NCI-H446 treated with DMSO at 0.1 percent for 48 hours (cell line): ENCODE measurements at regions not wholly inside any gene's neighbourhood (a gene's known extent, or its start where the extent isn't known, plus 50 kb on each side); places are given as distances from the start of the nearest gene placed in this dataset.
"Not testable (repeated sequence)": the region's sequence is repeated elsewhere in the genome, so short reads cannot be mapped to it uniquely, and the experiment has no call there.

ENCODE experiments used
- DNase-seq: peaks from one replicate; lab custom pipeline; 2025; lab: John Stamatoyannopoulos, UW

DNA sequence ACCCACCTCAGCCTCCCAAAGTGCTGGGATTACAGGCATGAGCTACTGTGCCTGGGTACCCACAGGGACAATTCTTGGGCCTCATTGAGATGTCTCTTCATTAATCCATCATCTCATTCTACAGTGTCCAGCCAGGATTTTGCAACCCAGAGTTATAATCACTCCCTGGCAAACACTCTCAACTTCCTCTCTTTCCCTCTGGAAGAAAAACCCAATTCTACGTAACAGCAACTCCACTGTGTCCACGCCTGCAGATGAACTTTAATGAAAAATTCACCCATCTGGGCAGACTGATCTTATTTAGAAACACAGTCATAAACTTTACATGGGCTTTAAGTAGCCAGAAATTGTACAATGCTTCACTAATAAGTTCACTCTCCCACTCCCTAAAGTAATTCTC, 90.1 kb upstream of the ABCC4 start:
- DNase-seq, result no peak

DNA sequence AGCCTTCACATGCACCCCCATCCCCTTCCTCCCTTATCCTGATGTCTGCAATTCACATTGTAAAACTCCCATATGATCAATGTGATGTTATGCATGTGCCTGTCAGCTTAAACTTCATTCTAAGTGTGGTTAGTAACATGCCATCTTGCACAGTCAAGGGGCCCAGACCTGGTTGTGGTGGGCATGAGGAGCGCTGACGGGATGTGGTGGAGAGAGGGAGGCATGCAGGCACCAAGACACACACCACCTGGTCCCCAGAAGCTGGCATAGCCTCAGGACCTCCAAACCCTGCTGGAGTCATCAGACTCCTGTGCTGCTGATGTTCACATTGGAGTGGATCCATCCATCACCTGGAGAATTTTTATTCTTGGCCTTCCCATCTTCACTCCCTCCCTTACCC, 90.5 kb upstream of the ABCC4 start:
- DNase-seq, result no peak

DNA sequence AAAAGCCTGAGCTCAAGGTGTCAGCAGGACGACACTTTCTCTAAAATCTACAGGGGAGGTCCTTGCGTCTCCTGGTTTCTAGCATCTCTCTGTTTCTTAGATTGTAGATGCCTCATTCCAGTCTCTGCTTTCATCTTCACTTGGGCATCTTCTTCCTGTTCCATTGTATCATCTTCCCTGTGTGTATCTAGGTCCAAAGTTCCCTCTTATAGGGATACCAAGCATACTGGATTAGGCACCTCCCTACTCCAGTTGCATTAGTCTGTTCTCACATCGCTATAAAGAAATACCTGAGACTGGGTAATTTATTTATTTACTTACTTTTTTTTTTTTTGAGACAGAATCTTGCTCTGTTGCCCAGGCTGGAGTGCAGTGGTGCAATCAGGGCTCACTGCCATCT, 91.3 kb upstream of the ABCC4 start:
- DNase-seq, result no peak

DNA sequence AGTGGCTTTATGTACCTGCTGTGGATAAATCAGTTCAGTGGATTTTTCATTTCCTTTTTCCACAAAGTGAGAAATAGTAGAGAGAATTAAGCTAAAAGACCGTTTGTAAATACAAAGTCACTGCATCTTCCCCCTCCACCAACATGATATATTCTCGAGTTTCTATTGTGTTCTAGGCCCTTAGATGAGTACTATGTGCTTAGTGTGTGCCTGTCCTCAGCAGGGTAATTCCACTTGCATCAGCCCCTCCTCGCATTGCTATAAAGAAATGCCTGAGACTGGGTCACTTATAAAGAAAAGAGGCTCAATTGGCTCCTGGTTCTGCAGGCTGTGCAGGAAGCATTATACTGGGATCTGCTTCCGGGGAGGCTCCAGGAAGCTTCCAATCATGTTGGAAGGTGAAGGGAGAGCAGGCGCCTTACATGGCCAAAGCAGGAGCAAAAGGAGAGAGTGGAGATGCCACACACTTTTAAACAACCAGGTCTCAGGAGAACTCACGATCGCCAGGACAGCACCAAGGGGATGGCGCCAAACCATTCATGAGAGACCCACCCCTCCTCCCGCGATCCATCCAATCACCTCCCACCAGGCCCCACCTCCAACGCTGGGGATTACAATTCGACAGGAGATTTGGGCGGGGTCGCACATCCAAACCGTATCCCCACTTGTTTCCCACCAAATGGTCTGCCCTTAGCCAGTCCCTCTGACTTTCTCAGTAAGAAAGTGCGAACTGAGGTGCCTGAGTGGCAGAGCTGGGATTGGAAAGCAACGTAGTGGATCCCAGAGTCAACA, 102.3 kb upstream of the ABCC4 start:
- no peak for DNase-seq

DNA sequence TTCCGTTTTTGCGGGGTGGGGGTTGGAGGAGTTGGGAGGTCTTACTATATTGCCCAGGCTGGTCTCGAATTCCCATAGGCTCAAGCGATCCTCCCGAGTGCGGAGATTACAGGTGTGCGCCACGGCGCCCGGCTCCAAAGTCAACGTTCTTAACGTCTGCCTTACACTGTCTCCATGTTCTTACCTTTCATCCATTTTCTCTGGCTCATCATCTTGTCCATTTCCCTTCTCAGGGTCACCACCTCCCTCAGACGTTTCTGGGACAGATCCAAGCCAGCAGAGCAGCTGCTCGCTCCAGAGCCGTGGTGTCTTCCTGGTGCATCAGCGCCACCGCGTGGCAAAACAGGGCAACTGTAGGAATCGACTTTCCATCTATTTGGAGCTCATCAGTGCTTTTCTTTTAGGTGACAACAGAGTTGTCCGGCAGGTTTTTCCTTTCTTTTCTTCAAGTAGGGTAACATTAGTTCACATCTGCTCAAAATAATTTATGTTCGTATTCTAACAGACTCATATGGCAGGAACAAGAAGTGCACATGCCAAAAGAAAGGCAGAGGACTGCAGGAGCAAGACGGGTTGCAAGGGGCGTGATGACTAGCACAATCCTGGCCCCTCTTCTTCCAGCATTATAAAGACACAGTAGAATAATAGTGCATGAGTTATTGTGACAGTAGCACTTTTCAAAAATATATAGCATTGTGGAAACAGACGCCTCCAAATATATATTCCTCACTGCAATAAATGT, 103.1 kb upstream of the ABCC4 start:
- DNase-seq, result no peak

DNA sequence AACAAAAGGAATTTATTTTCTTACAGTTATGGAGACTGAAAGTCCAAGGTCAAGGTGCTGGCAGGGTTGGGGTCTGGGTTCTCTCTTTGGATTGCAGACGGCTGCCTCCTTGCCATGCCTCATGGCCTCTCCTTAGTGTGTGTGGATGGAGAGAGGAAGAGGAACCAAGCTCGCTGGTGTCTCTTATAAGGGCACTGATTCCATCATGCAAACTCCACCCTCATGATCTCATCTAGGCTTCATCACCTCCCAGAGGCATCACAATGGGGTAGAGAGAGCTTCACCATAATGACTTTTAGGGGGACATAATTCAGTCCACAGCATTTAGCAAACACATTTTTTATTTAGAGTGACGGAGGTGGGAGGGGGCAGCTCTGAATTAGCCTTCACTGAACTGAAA, 104.9 kb upstream of the ABCC4 start:
- DNase-seq, result no peak

DNA sequence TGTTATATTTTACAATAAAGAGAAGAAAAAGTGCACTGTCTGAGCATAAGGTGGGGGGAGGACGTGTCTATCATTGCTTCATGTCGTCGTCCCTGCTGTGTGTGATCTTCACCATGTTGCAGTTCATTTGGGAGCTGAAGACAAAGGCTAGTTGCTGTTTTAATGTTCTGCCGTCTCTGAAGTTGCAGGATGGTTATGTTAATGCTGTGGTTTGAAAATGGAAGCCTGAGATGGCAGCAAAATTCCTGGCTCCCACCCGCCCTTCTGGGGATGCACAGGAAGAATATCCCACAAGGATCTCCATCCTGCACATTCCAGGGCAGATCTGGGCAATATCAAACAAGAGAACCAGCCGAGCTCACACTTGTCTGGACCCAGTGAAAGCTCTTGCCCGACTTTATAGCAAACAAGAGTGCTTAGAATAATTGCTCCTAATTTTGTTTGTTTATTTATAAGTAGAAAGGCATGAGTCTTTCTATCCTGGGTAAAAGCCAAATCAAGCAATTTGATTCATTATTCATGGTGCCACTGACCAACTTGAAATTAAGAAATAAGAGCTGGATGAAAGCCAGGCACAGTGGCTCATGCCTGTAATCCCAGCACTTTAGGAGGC, 110.3 kb upstream of the ABCC4 start:
- DNase-seq, result no peak

DNA sequence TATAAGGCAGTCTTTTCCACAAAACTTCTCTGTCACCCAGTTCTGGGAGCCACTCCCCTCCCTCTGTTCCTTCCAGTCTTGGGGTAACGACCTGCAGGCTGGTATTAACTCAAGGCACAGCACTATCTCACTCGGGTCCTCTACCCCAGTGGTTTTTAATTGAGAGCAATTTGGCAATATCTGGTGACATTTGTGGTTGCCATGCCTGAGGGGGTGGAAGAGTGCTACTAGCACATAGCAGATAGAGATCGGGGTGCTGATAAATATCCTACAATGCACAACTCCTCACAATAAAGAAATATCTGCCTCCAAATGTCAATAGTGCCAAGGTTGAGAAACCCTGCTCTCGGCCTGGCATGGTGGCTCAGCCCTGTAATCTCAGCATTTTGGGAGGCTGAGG, 117.7 kb upstream of the ABCC4 start:
- DNase-seq, result no peak

DNA sequence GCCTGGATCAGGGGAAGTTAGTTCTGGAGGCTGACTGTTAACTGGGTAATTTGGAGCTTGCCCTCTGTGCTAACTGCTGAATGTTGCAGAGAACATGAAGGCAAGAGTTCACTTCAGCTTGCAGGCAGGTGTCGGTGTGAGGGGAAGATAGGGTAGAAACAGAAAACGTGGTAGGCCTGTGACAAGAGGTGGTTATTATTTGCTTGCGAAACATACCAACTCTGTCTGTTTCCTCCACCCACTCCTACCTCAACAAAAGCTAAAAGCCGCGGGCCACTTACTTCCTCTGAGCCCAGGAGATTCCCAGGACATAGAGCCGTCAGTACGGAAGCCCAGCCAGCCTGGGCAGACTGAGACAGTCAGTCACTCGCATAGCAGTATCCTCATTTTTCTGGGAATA, 119.2 kb upstream of the ABCC4 start:
- DNase-seq, result no peak

DNA sequence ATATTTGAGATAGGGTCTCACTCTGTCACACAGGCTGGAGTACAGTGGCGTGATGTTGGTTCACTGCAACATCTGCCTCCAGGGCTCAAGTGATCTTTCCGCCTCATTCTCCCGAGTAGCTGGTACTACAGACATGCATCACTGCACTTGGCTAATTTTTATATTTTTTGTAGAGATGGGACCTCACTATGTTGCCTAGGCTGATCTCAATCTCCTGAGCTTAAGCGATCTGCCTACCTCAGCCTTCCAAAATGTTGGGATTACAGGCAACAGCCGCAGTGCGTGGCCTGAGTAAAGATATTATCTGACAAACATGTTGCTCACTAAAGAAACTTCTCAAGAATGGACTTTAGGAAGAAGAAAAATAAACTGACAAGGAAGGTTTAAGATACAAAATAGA, 125.4 kb upstream of the ABCC4 start:
- no peak for DNase-seq

DNA sequence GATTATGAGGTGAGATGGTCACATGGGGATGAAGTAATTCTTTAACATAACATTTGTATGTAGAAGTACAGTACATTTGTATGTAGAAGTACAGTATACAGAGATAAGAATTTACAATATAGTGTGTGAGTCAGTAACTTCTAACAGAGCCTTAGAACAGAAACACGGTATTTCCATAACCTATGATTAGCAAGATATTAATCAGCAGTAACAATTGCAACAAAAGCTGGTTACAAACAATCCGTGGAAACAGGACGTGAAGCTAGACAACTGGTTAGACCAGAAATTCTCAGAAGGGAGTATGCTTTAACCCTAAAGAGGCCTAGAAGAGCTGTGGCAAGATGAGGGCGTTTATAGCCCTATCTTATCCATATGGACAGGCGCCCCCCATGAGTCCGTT, 122.0 kb upstream of the CLDN10 start:
- DNase-seq, result not testable (repeated sequence)

DNA sequence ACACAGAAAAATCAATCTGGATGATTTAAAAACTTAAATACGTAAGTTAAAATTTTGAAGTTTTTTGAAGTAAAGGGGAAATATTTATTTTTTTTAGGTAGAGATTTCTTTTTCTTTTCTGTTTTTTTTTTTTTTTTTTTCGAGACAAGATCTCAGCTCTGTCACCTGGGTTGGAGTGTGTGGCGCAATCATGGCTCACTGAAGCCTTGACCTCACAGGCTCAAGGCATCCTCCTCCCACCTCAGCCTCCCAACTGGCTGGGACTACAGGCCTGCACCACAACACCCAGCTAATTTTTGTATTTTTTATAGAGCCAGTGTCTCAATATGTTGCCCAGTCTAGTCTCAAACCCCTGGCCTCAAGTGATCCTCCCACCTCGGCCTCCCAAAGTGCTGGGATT, 120.4 kb upstream of the CLDN10 start:
- DNase-seq, result no peak

DNA sequence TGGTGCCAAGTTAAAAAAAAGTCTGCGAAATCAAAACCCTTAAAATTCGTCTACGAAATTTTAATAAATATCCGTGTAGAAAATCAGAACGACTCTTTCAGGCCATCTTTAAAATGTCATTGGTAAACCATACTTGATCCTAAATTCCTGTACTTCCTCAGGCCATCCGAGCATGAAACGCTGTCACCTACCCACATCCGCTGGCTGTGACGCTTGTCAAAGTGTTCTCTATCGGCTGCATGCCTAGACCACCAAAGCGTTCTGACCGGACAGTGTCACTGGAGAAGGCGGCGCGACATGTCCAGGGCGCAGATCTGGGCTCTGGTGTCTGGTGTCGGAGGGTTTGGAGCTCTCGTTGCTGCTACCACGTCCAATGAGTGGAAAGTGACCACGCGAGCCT, 119.0 kb upstream of the CLDN10 start:
- no peak for DNase-seq

DNA sequence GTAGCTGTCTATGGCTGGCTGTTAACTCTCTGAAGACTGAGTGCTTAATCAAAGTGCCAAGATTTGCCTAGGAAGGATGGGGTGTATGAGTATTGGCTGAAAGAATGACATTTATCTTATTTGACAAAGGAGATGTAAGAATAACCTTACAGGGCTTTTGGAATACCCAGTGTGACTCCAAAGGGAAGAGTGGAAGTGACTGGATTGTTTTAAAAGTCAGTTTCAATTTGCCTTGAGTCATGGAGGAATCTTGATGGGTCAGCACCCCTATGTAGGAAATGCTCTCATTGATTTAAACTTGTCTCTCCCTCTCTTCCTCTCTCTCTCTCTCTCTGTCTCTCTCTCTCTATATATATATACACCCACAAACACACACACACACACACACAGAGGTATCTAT, 118.4 kb upstream of the CLDN10 start:
- no peak for DNase-seq

DNA sequence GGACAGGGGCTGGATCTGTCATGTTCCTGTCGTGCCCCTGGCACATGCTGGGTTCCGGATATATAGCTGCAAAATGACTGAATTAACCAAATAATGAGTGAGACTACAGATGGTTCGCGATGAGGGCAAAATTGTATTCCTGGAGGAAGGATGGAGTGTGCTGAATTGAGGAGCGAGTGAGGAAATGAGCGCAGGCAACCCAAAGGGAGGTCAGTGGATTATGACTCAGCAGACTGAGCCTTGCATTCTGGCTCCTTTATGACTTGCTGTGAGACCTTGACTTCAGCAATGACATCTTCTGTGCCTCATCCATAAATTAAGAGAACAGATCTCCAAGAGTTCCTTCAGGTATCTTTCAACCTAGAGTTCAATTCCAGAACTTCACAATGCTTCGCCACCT, 115.0 kb upstream of the CLDN10 start:
- no peak for DNase-seq

DNA sequence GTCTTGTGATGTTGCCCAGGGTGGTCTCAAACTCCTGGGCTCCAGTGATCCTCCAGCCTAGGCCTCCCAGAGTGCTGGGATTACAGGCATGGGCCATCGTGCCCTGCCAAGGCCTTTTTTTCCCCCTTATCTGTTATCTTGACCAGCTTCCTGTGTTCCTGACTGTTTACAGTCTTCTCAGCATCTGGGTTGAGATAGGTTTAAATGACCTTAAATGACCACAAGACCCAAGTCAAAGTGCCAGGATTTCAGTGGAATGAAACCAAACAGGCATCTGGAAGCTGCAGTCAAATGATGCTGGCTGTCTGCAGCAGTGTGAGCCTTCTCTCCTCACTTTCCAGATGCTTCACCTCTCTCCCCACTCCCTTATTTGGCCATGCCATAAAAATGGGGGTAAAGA, 114.2 kb upstream of the CLDN10 start:
- DNase-seq, result no peak

DNA sequence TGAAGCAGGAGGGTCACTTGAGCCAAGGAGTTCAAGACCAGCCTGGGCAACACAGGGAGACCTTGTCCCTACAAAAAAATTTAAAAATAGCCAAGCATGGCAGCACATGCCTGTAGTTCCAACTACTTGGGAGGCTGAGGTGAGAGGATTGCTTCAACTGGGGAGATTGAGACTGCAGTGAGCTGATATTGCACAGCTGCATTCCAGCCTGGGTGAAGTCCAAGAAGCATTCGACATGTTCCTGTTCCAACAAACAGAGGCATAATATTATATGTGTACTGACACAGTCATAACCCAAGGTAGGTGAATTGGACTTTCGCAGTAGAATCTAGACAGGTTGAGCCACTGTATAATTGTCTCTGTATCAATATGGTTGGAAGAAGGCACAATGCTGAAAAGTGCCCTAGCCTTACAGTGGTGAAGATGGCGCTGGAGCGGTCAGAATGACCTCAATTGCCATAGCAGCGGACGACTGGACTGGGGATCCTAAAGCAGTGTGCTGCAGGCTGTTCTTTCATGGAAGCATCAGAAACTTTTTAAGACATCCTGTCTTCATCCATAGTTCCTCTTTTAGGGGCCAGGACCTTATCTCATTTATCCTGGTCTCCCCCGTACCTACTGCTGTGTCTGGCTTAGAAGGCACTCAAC, 112.0 kb upstream of the CLDN10 start:
- no peak for DNase-seq

DNA sequence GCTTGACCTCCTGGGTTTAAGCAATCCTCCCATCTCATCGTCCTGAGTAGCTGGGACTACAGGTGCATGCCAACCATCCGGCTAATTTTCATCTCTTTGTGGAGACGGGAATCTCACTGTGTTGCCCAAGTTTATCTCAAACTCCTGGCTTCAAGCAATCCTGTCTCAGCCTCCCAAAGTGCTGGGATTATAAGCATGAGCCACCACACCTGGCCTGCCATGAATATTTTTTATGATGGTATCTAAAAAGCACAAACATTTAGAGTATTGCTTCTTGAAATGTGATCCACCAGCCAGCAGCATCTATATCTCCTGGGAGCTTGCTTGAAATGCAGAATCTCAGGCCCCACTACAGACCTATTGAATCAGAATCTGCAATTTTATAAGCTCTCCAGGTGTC, 111.2 kb upstream of the CLDN10 start:
- DNase-seq, result no peak

DNA sequence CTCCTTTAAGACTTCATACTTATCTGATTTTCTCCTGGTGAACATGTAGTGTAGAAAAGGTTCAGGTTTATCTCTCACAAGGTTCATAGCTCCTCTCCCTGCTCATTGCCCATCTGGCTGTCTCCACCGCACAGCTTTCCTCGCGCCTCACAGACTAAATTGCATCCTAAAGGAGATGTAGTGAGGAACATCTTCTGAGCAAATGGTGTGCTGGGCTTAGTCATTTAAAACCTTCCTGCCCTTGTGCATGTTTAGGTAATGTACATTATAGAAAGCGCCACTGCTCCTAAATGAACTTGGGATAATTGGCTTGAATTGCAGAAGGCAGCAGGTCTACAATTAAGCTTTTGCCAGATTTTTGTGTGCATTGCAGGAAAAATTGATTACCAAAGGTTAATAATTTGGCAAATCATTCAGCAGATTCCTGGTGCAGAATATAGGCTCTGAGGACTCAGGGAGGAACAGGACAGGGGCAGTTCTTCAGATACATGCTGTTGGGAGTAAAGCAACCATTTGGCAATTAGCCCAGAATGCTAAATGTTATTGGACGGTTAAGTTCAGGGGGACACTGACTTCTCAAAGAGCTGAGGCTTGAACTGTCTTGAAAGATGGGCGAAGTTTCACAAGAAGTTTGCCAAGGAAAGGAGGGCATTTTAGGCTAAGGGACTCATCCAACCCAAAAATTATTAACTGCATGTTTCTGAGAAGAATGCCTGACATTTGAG, 108.4 kb upstream of the CLDN10 start:
- DNase-seq, result no peak

DNA sequence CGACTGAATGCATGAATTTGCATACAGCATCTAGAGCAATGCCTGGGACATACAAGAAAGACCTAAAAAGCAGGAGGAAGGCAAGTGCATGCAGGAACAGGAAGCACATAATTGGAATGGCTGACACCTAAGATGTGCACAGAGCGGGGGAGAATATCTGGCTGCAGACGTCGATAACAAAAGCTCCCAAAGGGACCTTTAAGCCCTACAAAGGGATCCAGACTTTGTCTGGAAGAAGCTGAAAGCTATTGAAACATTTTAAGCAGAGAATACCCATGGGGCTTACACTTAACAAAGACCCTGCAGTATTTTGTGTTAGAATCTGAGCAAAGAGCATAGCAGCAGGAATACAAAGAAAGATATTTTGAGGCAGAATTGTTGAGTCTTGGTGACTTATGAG, 107.4 kb upstream of the CLDN10 start:
- no peak for DNase-seq

DNA sequence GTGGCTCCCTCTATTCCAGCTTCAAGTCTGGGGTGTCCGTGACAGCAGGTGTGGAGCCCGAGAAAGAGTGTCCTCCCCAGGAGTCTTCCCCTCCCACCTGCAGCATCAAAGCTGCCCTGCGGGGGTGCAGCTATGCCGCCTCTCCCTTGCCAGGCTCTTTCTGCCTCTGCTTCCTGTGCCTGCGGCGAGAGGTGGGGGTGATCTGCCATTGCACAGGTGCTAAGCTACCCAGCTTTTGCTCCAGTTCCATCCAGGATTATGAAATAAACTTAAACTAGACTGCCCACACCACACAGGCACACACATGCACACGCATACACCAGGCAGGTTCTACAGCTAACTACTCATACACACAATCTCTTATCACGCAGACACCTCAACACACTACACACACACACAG, 104.7 kb upstream of the CLDN10 start:
- DNase-seq, result no peak

DNA sequence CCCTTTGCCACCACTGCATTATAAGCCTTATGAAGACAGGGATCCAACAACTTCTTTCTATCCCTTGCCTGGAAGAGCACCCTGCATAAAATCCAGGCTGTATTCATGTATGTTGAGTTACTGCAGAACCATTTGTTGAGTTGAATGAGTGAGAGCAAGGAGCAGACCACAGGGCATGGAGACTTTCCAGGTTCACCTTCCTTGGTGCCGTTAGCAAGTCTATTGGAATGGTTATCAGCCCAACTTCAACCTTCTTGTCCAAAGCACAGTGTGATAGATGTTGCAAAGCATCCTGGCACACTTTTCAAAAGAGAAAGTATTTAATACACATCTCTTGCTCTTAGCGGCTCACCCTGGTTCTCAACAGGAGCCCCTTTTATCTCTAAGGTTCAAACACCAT, 100.9 kb upstream of the CLDN10 start:
- DNase-seq, result no peak
